ENCODE measurements at regions not wholly inside any gene's neighbourhood (a gene's known extent, or its start where the extent isn't known, plus 50 kb on each side); places are given as distances from the start of the nearest gene placed in this dataset.

DNA sequence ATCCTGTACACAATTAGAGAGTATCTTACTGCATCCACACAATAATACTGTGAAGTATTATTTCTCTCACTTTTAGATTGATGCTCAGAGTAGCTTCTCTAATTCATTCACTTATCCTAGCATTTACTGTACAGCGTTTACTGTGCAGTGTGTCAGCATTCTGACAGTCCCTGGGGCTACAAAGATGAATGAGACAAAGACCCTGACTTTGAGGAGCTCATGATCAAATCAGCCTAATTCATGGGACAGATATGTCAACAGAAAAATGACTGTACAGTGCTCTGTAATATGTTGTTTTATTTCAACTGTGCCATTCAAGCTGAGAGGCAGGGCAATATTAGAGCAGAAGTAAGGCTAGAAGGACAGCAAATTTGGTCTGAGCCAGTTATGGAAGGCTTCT, 152.5 kb downstream of the ZNF648 start:
- no peak for ATAC-seq
- ChIA-PET POLR2A (no interaction called here), CTCF (interaction anchor here (1.0 kb wide), 1 partner anchor 10 kb away, joined by 3 read pairs; no protein-coding TSS in a partner anchor)
- Mint-ChIP-seq H3K36me3 (ENCODE audit: low read depth) (no peaks in the 10 kb centered on the region), H3K27ac (no peak overlapping the region), H3K4me3 (no peak overlapping the region), H3K4me1 (ENCODE audit: low read depth) (no peaks in the 10 kb centered on the region), H3K27me3 (peaks cover 19% of the 10 kb centered on the region), H3K9me3 (no peaks in the 10 kb centered on the region)
- intact Hi-C loops (cut with micrococcal nuclease) = no loop called here
- DNase-seq = no peak
- TF ChIP-seq CTCF (IDR thresholded peaks at IDR 0.05) = no peak

DNA sequence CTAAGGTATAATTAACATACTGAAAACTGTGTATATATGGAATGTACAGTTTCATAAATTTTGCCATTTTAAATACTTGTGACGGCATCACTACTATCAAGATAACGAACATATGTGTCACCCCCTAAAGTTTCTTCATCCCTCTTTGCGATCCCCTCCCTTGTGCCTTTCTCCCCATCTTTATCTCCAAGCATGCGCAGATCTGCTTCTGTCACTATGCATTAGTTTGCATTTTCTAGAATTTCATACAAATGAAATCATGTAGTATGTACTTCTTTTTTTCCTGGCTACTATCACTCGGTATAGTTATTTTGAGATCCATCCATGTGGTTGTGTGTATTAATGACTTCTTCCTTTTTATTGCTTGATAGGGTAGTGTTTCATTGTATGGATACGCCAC, 154.9 kb downstream of the ZNF648 start:
- no peak for TF ChIP-seq CTCF (IDR thresholded peaks at IDR 0.05)
- ATAC-seq = no peak
- CTCF ChIA-PET = no interaction called here
- H3K4me1 Mint-ChIP-seq (ENCODE audit: low read depth) = no peaks in the 10 kb centered on the region
- H3K4me3 Mint-ChIP-seq = no peak overlapping the region
- H3K36me3 Mint-ChIP-seq (ENCODE audit: low read depth) = no peaks in the 10 kb centered on the region
- no peak for DNase-seq
- no peak overlapping the region for H3K27ac Mint-ChIP-seq
- H3K27me3 Mint-ChIP-seq = peaks cover 23% of the 10 kb centered on the region
- intact Hi-C loops (cut with micrococcal nuclease) = no loop called here
- no peaks in the 10 kb centered on the region for H3K9me3 Mint-ChIP-seq
- POLR2A ChIA-PET = no interaction called here

GRCh38 chr1:181905944-181906597, 155.4 kb downstream of the ZNF648 start:
- H3K4me1 Mint-ChIP-seq (ENCODE audit: low read depth) = no peaks in the 10 kb centered on the region
- H3K9me3 Mint-ChIP-seq = no peaks in the 10 kb centered on the region
- no peaks in the 10 kb centered on the region for H3K36me3 Mint-ChIP-seq (ENCODE audit: low read depth)
- intact Hi-C loops (cut with micrococcal nuclease) = no loop called here
- no peak overlapping the region for H3K4me3 Mint-ChIP-seq
- ATAC-seq = no peak
- H3K27me3 Mint-ChIP-seq = peaks cover 20% of the 10 kb centered on the region
- no peak overlapping the region for H3K27ac Mint-ChIP-seq
- ChIA-PET CTCF (no interaction called here), POLR2A (no interaction called here)
- TF ChIP-seq CTCF (IDR thresholded peaks at IDR 0.05) = no peak
- DNase-seq = no peak

DNA sequence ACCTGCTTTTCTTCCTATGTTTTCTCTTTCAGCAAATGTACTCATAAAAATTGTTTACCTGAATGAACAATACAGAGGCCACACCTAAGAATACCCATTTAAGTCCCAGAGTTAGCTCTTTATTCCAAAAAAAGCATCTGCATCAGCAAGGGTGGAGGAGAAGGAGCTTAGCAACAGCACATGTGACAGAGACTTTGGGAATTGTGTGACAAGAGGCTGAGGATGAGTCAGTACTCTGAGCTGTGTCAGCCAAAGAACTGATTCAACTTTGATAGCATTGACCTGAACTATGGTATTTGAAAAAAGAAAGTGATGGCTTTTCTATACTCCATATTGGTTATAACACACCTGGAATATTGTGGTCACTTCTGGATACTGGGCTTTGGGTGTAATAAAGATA, 162.7 kb downstream of the ZNF648 start:
- Mint-ChIP-seq H3K27ac (no peak overlapping the region), H3K9me3 (no peaks in the 10 kb centered on the region), H3K27me3 (peaks cover 13% of the 10 kb centered on the region), H3K4me3 (no peak overlapping the region), H3K4me1 (ENCODE audit: low read depth) (no peaks in the 10 kb centered on the region), H3K36me3 (ENCODE audit: low read depth) (no peaks in the 10 kb centered on the region)
- POLR2A ChIA-PET = no interaction called here
- CTCF ChIA-PET = no interaction called here
- no peak for TF ChIP-seq CTCF (IDR thresholded peaks at IDR 0.05)
- ATAC-seq (no peak), DNase-seq (no peak)
- intact Hi-C loops (cut with micrococcal nuclease) = no loop called here

- Mint-ChIP-seq H3K27me3 (peaks cover 9% of the 10 kb centered on the region), H3K9me3 (no peaks in the 10 kb centered on the region), H3K36me3 (ENCODE audit: low read depth) (no peaks in the 10 kb centered on the region), H3K4me3 (no peak overlapping the region), H3K27ac (no peak overlapping the region), H3K4me1 (ENCODE audit: low read depth) (no peaks in the 10 kb centered on the region)
- DNase-seq (no peak), ATAC-seq (no peak)
- POLR2A ChIA-PET = no interaction called here
- no peak for TF ChIP-seq CTCF (IDR thresholded peaks at IDR 0.05)
- intact Hi-C loops (cut with micrococcal nuclease) = no loop called here
- CTCF ChIA-PET = no interaction called here
Observed at GRCh38 chr1:181896824-181897223, 164.7 kb downstream of the ZNF648 start.
